Lower leg skin (tissue), 3 donors: ENCODE measurements at regions not wholly inside any gene's neighbourhood (a gene's known extent, or its start where the extent isn't known, plus 50 kb on each side); places are given as distances from the start of the nearest gene placed in this dataset.

ENCODE experiments used
- CTCF ChIP-seq, 3 donors: fragments of 450-650 bp; IDR thresholded peaks; one replicate each; pipeline ENCODE4 v1.5.1; 2016; ENCODE audit warnings: antibody characterized with exemption in 3 of 3, mild to moderate bottlenecking in 3 of 3, moderate library complexity in 2 of 3
- POLR2A ChIP-seq, 2 donors: fragments of 450-650 bp; IDR thresholded peaks; one replicate each; pipeline ENCODE4 v1.6.1; 2016 to 2017; ENCODE audit warnings: antibody characterized with exemption in 2 of 2, mild to moderate bottlenecking in 1 of 2, moderate library complexity in 1 of 2

DNA sequence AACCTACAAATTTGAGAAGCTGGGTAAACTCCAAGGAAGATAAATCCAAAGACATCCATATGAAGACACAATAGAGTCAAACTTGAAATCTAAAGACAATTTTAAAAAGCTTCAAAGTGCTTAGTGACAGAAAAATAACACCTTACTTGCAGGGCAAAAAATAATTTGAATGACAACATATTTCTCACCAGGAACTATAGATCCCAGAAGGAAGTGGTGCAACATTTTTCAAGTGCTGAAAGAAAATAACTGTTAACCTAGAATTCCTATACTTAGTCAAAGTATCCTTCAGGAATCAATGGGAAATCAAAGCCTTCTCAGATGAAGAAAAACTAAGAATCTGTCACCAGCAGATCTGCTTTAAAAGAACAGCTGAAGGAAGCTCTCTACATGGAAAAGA lies 184.4 kb downstream of the HLX start:
- TF ChIP-seq CTCF (IDR thresholded peaks at IDR 0.05) (no peak), POLR2A (IDR thresholded peaks at IDR 0.05) (no peak)
